Bronchial epithelial cell (primary cell): ENCODE measurements at regions not wholly inside any gene's neighbourhood (a gene's known extent, or its start where the extent isn't known, plus 50 kb on each side); places are given as distances from the start of the nearest gene placed in this dataset.

Experiments used
- DNase-seq: peaks from one replicate; pipeline ENCODE4 v3.0.0-alpha.2; 2010; ENCODE audit warnings: low read depth
- FAIRE-seq: peaks from 2 replicates; lab custom pipeline; 2011; peaks lifted over from hg19 to GRCh38; lab: Jason Lieb, UNC
- H3K27me3 ChIP-seq: 2 replicates; pipeline ENCODE4 v1.5.1; 2011; ENCODE audit warnings: low read length; ENCODE audit not compliant: control insufficient read depth, insufficient read depth
- H3K36me3 ChIP-seq: 2 replicates; pipeline ENCODE4 v1.5.1; 2011; ENCODE audit warnings: low read length; ENCODE audit not compliant: control insufficient read depth, insufficient read depth
- H3K4me3 ChIP-seq: 2 replicates; pipeline ENCODE4 v1.5.1; 2011; ENCODE audit warnings: mild to moderate bottlenecking, low read depth, low read length, control low read depth
- TF ChIP-seq, protein P1 (sequence below): IDR thresholded peaks from 2 replicates; pipeline ENCODE4 v1.5.1; 2011; ENCODE audit warnings: mild to moderate bottlenecking, moderate library complexity, low read length, control low read depth, inconsistent platforms; ENCODE audit not compliant: insufficient read depth, severe bottlenecking

GRCh38 chr4:126947536-126947935 lies 685.2 kb upstream of the INTU start:
- Histone ChIP-seq H3K36me3 (no peaks in the 10 kb centered on the region), H3K27me3 (no peaks in the 10 kb centered on the region), H3K4me3 (no peak overlapping the region)
- TF ChIP-seq, protein P1, sequence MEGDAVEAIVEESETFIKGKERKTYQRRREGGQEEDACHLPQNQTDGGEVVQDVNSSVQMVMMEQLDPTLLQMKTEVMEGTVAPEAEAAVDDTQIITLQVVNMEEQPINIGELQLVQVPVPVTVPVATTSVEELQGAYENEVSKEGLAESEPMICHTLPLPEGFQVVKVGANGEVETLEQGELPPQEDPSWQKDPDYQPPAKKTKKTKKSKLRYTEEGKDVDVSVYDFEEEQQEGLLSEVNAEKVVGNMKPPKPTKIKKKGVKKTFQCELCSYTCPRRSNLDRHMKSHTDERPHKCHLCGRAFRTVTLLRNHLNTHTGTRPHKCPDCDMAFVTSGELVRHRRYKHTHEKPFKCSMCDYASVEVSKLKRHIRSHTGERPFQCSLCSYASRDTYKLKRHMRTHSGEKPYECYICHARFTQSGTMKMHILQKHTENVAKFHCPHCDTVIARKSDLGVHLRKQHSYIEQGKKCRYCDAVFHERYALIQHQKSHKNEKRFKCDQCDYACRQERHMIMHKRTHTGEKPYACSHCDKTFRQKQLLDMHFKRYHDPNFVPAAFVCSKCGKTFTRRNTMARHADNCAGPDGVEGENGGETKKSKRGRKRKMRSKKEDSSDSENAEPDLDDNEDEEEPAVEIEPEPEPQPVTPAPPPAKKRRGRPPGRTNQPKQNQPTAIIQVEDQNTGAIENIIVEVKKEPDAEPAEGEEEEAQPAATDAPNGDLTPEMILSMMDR: no peak
- no peak for DNase-seq
- no peak for FAIRE-seq

DNA sequence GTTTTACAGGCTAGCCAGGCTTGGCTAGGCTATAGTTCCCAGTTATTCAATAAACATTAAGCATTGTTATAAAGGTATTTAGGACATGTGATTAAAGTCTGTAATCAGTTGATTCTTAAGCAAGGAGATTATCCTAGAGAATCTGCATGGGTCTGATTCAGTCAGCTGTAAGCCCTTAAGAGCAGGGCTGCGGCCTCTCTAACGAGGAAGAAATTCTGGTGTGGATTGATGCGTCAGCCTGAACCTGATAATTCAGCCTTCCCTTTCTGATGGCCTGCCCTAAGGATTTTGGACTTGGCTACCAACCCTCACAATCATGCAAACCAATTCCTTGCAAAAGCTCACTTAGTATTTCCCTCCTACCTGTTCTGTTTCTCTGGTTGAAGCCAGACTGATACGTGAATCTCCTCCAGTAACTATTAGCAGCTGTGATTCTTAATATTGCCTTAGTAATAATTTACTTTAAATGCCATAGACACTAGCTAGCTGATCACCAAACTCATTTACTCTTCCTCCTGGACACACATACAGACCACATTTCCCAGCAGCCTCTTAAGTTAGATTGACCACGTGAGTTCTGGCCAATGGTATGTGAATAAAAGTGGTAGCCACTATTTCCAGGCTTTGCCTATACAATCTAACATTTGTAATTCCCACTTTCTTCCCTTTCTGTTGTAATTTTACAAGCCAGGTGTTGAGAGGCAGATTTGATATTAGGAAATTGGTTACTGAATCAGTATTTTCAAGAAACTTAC lies 678.0 kb upstream of the INTU start:
- no peak overlapping the region for H3K4me3 ChIP-seq
- DNase-seq: no peak
- H3K36me3 ChIP-seq: no peaks in the 10 kb centered on the region
- TF ChIP-seq, protein P1: no peak
- no peaks in the 10 kb centered on the region for H3K27me3 ChIP-seq
- FAIRE-seq: no peak

DNA sequence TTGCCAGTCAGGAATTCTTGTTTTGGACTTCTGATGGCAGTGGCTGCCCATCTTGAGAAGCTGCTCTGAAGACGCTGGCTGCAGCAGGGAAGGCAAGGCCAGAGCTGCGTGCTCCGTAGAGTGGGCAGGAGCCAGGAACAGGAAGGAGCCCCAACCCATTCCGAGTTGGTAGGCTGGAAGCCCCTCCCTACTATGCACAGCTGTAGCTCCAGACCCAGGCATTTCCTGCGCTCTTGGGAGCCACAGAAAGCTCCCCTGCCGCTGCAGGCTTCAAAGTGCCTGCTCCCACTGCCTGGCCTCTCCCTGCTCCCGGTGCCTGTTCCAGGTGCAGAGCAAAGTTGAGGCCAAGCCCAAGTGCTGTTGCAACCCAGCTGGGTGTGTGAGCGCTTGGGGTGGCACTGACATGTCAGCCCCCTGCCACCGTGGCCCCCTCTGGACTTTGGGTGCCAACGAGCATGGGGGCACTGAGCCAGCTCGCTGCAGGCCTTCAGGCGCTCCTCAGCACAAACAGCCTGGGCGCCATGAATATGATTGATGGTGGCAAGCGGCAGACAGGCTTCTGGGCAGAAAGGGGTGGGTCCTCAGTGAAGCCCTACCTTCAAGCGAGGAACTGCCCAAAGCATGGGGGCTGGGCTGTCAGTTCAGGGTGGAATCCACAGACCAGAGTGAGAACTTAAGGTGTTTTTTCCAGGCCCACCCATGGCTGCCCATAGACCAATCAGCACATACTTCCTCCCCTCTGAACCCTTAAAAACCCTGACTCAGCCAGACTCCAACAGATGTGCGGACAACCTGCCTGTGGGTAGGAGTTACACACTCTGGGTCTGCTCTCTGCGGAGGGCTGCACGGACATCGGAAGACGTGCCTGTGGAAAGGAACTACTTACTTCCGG lies 677.2 kb upstream of the INTU start:
- TF ChIP-seq, protein P1: no peak
- FAIRE-seq: no peak
- no peaks in the 10 kb centered on the region for H3K36me3 ChIP-seq
- no peak overlapping the region for H3K4me3 ChIP-seq
- H3K27me3 ChIP-seq: no peaks in the 10 kb centered on the region
- DNase-seq: no peak

DNA sequence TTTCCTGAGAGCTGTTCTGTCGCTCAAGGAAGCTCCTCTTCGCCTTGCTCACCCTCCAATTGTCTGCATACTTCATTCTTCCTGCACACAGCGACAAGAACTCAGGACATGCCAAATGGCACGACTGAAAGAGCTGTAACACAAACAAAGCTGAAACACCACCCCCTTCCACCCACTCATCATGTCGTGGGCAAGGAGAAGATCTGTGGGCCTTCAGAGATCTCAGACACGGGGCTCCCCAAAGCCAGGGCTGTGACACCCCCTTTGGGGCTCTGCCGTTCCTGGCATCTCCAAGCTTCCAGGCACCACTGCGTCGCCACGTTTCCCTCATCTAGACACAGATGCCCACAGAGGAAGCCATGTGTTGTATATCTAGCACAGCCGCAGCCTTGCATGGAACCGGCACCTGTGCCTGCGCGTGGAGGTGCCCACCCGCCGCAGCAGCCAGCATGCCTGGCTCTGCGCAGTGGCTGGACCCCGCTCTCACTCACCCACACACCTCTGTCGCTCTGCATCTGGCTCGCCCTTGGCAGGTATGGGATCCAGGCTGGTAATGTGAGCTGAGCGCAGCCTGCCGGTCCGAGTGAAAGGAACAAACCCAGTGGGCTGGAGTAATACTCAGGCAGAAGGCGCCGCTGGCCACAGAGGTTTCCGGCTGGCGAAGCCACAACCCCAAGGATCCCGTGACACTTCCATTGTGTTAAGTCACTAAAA lies 676.4 kb upstream of the INTU start:
- TF ChIP-seq, protein P1: no peak
- Histone ChIP-seq H3K36me3 (no peaks in the 10 kb centered on the region), H3K4me3 (no peak overlapping the region), H3K27me3 (no peaks in the 10 kb centered on the region)
- no peak for DNase-seq
- FAIRE-seq: no peak

DNA sequence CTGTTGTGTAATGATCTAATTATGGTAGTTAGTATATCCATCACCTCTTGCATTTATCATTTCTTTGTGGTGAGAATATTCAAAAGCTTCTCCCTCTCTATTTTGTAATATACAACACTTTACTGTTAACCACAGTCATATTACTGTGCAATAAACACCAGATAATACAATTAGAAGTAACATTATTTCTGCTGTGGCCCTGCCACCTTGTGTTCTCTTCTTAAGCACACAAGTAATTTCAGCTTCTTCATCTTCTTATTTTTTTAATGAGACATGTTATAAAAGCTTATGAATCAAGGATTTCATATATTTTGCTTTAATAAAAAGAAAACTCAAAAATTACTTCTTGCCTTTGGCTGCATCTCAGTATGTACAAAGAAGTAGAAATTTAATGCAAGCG lies 675.2 kb upstream of the INTU start:
- Histone ChIP-seq H3K27me3 (no peaks in the 10 kb centered on the region), H3K4me3 (no peak overlapping the region), H3K36me3 (no peaks in the 10 kb centered on the region)
- peak; percentile 34 for DNase-seq
- TF ChIP-seq, protein P1: no peak
- no peak for FAIRE-seq
